SH-SY5Y (cell line): ENCODE measurements at regions not wholly inside any gene's neighbourhood (a gene's known extent, or its start where the extent isn't known, plus 50 kb on each side); places are given as distances from the start of the nearest gene placed in this dataset.

Source experiments
- GATA2 ChIP-seq: IDR thresholded peaks from 2 replicates; pipeline ENCODE4 v1.6.1; 2011; ENCODE audit warnings: mild to moderate bottlenecking, low read depth, low read length
- GATA3 ChIP-seq: IDR thresholded peaks from 2 replicates; pipeline ENCODE4 v1.6.1; 2011; ENCODE audit warnings: low read depth, mild to moderate bottlenecking, low read length, moderate library complexity

DNA sequence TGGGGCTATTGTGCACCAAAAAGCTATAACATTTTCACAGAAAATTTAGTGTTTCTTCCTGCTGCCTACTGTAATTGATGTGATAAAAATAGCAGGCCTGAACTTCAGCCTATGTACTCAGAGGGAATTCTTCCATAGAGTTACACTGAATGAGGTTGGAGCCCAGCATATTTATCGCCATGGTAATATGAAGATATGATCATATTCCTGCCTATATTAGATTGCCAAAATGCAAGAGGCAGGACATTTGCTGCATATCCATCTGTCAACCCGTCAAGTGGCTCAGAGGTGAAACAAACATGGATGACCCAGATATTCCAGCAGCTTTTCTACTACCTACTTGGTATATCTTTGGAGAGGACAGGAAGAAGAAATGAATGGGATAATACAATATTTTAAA is 1150.6 kb downstream of the TBL1XR1 start:
- TF ChIP-seq GATA2 (peak; percentile 87), GATA3 (peak; percentile 79)
